ENCODE measurements at regions not wholly inside any gene's neighbourhood (a gene's known extent, or its start where the extent isn't known, plus 50 kb on each side); places are given as distances from the start of the nearest gene placed in this dataset.

DNA sequence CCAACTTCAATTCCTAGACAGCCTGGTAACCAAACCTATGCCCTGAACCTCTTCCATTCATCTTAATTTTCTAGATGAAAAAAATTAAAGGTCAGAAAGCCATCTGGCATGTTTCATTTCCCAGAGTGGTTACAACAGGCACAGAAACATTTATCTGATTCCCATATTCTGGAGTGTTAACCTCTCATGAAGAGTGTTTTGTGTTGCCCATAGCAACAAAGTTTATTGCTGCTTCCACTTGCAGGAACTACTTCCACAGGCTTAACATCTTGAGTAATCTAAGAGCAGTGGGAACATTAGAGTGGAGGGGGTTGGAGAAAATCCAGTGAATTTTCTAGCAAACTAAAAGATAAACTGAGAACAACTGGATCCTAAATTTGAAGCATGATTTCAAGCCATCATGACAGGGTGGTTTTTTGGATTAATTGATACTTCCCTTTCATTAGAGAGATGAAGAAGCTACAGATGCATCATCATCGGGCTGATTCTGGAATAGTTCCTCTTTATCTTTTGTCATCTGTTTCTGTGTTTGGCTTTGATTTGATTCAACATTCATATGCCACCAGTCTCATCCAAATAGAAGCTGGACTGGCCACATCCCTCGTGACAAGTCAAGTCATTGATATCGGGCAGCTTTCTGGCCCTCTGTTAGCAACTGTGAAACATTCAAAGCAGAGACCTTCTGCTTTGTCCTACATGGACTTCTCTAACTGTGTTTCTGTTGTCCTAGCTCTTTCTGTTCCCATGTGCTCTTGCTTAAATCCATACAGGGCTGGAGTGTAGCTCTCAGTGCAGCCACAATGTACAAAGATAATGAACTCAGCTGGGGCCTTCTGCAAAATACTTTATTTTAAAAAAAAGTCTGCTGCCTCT is 167.3 kb downstream of the MID1IP1 start:
- H3K4me3 ChIP-seq (replicated peaks in 1 of 2; ENCODE audit: low read depth in 2 of 2, low read length in 2 of 2), result no peak overlapping the region
- peak in 1 of 2 donors; percentile 34 for DNase-seq (ENCODE audit: low read depth in 2 of 2)
- TF ChIP-seq, protein P1, sequence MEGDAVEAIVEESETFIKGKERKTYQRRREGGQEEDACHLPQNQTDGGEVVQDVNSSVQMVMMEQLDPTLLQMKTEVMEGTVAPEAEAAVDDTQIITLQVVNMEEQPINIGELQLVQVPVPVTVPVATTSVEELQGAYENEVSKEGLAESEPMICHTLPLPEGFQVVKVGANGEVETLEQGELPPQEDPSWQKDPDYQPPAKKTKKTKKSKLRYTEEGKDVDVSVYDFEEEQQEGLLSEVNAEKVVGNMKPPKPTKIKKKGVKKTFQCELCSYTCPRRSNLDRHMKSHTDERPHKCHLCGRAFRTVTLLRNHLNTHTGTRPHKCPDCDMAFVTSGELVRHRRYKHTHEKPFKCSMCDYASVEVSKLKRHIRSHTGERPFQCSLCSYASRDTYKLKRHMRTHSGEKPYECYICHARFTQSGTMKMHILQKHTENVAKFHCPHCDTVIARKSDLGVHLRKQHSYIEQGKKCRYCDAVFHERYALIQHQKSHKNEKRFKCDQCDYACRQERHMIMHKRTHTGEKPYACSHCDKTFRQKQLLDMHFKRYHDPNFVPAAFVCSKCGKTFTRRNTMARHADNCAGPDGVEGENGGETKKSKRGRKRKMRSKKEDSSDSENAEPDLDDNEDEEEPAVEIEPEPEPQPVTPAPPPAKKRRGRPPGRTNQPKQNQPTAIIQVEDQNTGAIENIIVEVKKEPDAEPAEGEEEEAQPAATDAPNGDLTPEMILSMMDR (IDR thresholded peaks at IDR 0.05; ENCODE audit: low read depth, low read length), result no peak

DNA sequence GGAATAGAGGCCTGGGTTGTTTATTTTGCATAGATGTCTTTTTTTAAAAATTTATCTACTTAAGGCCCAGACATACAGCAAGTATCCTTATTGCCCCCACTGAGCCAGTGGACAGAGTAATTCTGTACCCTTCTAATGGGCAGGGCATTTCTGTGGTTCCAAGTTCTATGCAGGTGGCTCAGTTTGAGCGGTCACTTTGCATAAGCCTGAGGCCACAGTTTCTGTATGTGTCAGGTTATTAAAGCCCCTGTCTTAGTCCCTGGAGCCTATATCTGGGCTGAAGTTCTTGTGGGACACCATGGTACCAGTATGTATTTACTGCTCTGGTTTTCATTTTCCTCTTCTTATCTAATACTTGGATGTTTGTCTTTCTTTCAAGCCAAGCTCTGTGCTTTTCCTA is 168.8 kb downstream of the MID1IP1 start:
- TF ChIP-seq, protein P1 (IDR thresholded peaks at IDR 0.05; ENCODE audit: low read depth, low read length), result no peak
- no peak for DNase-seq (ENCODE audit: low read depth in 2 of 2)

DNA sequence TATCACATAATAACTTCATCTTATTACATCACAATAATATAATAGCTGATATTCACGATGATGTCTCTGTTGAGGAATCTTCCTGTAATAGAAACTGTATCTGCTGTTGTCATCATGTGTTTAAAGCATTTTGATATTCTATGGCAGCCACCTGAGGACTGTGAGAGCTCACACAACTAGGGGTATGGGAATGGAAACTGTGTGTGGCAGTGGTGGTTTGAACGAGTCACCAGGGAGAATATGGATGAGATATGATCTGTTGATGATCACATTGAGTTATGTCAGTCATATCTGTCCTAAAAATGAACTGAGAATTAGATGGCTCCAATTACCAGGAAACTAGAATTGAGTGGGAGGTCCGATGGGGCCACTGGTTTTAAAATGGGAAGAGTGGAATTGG is 169.6 kb downstream of the MID1IP1 start:
- H3K4me3 ChIP-seq (replicated peaks in 1 of 2; ENCODE audit: low read depth in 2 of 2, low read length in 2 of 2), result no peak overlapping the region
- DNase-seq (ENCODE audit: low read depth in 2 of 2), result no peak
- TF ChIP-seq, protein P1 (IDR thresholded peaks at IDR 0.05; ENCODE audit: low read depth, low read length), result no peak

More for the DNA sequence above, 168.8 kb downstream of the MID1IP1 start:
- no peak overlapping the region for H3K4me3 ChIP-seq (replicated peaks in 1 of 2; ENCODE audit: low read depth in 2 of 2, low read length in 2 of 2)

DNA sequence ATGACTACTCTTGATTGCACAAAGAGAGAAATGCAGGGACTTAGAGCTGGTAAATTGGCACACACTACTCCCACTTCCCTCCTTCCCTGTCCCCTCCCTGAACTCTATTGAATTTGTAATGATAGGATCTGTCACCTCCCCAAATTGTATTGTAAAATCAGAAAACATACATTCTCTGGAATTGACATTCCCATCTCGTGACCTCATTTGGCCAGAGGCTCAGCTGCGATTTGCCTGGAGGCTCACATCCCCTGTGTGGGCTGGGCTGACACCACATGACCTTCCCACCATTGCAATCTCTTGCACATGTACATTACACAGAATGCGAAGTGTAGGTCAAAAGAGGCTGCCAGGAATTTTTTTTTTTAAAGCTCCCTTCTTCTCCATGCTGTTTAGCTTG is 172.1 kb downstream of the MID1IP1 start:
- peak; percentile 7 to 46 for DNase-seq (ENCODE audit: low read depth in 2 of 2)
- TF ChIP-seq, protein P1 (IDR thresholded peaks at IDR 0.05; ENCODE audit: low read depth, low read length), result no peak
- H3K4me3 ChIP-seq (replicated peaks in 1 of 2; ENCODE audit: low read depth in 2 of 2, low read length in 2 of 2), result no peak overlapping the region

DNA sequence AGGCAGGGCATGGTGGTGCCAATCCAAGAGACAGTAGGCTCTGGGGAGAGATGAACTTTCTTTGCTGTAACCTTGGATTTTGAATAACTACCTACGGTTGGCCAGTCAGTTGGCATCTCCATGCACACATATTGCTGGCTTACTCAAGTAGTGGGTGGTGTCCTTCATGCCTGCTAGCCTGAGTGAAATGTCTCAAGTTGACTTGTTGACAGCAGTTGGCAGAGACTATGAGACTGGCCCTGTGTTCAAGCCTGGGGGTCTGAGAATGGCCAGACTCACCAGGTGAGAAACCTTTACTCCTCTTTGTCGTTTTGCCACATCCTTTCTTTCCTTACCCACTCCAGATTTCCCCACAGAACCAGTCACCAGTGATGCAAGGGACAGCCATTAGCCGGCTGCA is 173.3 kb downstream of the MID1IP1 start:
- DNase-seq (ENCODE audit: low read depth in 2 of 2), result no peak
- TF ChIP-seq, protein P1 (IDR thresholded peaks at IDR 0.05; ENCODE audit: low read depth, low read length), result no peak
- no peak overlapping the region for H3K4me3 ChIP-seq (replicated peaks in 1 of 2; ENCODE audit: low read depth in 2 of 2, low read length in 2 of 2)

DNA sequence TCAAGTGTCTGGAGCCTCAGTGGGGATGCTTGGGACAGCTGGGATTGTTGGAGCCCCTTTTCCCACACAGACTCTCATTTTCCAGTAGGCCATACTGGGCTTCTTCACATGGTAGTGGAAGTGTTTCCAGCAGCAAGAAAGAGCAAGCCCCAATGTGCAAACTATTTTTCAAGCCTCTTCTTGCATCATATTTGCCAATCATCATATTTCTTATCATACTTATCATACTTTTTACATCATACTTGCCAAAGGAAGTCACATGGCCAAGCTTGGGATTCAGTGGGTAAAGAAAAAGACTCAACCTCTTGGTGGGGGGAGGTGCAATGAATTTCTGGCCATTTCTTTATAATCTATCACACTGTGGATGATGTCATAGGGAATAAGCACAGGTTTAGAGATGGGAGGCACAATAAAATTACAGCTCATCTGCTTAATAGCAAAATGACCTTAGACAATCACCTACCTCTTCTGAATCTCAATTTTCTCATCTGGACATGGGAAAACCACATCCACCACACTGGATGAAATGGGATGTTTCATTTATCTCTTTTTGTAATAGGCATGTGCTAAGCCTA is 174.2 kb downstream of the MID1IP1 start:
- peak in 1 of 2 donors; percentile 48 for DNase-seq (ENCODE audit: low read depth in 2 of 2)
- TF ChIP-seq, protein P1 (IDR thresholded peaks at IDR 0.05; ENCODE audit: low read depth, low read length), result no peak
- no peak overlapping the region for H3K4me3 ChIP-seq (replicated peaks in 1 of 2; ENCODE audit: low read depth in 2 of 2, low read length in 2 of 2)

All from cardiac fibroblast (primary cell).